CD4-positive, alpha-beta T cell (primary cell): ENCODE measurements at regions not wholly inside any gene's neighbourhood (a gene's known extent, or its start where the extent isn't known, plus 50 kb on each side); places are given as distances from the start of the nearest gene placed in this dataset.

Source experiments
- ATAC-seq: fragments of 200-7000 bp; cut with Tn5 transposase; one replicate; pipeline ENCODE4 v1.10.0; 2022; ENCODE audit warnings: mild to moderate bottlenecking; ENCODE audit not compliant: poor library complexity
- CTCF ChIA-PET: fragments of 350-600 bp; sonication (Branson Sonifier 250); formaldehyde crosslinking; loops from one replicate; lab custom pipeline; 2021; ENCODE audit warnings: antibody characterized with exemption, inconsistent platforms; lab: Charles Lee
- POLR2A ChIA-PET: fragments of 350-600 bp; sonication (Branson Sonifier 250); formaldehyde crosslinking; loops from one replicate; lab custom pipeline; 2021; ENCODE audit warnings: antibody characterized with exemption, inconsistent platforms; lab: Charles Lee
- DNase-seq, 14 experiments: peaks; one replicate each; pipeline ENCODE4 v3.0.0-alpha.2; 2013 to 2020; ENCODE audit warnings: mixed read lengths in 2 of 14
- H3K27ac ChIP-seq, 2 donors: one replicate each; pipeline versions ENCODE4 v1.5.1 to v1.7.0; 2013; ENCODE audit warnings: low read length in 2 of 2, low read depth in 1 of 2, mild to moderate bottlenecking in 1 of 2
- H3K27me3 ChIP-seq, 2 experiments: 1 replicate in 1 of 2; 2 replicates in 1 of 2; pipeline versions ENCODE4 v1.6.1 to v1.7.0; 2013; ENCODE audit warnings: low read length in 2 of 2, control low read depth in 1 of 2, mild to moderate bottlenecking in 1 of 2, moderate library complexity in 1 of 2; ENCODE audit not compliant: insufficient read depth in 2 of 2, control insufficient read depth in 1 of 2
- H3K36me3 ChIP-seq: one replicate; pipeline ENCODE4 v1.6.1; 2013; ENCODE audit warnings: low read length, control low read depth; ENCODE audit not compliant: insufficient read depth
- H3K4me1 ChIP-seq: one replicate; pipeline ENCODE4 v1.6.1; 2013; ENCODE audit warnings: low read length, control low read depth; ENCODE audit not compliant: insufficient read depth
- H3K4me3 ChIP-seq: one replicate; pipeline ENCODE4 v1.5.1; 2013; ENCODE audit warnings: mild to moderate bottlenecking, low read length, moderate library complexity
- H3K9me3 ChIP-seq, 2 experiments: 1 replicate in 1 of 2; 2 replicates in 1 of 2; pipeline versions ENCODE4 v1.6.1 to v1.7.0; 2013; ENCODE audit warnings: low read length in 2 of 2, mild to moderate bottlenecking in 2 of 2, control low read depth in 1 of 2, moderate library complexity in 1 of 2; ENCODE audit not compliant: control insufficient read depth in 1 of 2, insufficient read depth in 1 of 2
- H3K27ac Mint-ChIP-seq: one replicate; pipeline ENCODE4 v1.8.0; 2020; ENCODE audit warnings: mixed read lengths
- H3K27me3 Mint-ChIP-seq: one replicate; pipeline ENCODE4 v1.8.0; 2021; ENCODE audit warnings: mixed read lengths
- H3K36me3 Mint-ChIP-seq: one replicate; pipeline ENCODE4 v1.8.0; 2021; ENCODE audit warnings: low read depth, mixed read lengths
- H3K4me1 Mint-ChIP-seq: one replicate; pipeline ENCODE4 v1.8.0; 2021; ENCODE audit warnings: low read depth, mixed read lengths
- H3K4me3 Mint-ChIP-seq: one replicate; pipeline ENCODE4 v1.8.0; 2020; ENCODE audit warnings: mild to moderate bottlenecking, mixed read lengths
- H3K9me3 Mint-ChIP-seq: one replicate; pipeline ENCODE4 v1.8.0; 2020; ENCODE audit warnings: mixed read lengths
- CTCF ChIP-seq: fragments of 200-600 bp; IDR thresholded peaks from one replicate; pipeline ENCODE4 v1.8.0; 2022; ENCODE audit warnings: antibody characterized with exemption, mild to moderate bottlenecking
- intact Hi-C, 2 experiments: fragments of 100-400 bp; cut with DNase I in 1 of 2; cut with micrococcal nuclease in 1 of 2; formaldehyde crosslinking; loops; one replicate each; pipeline versions ENCODE4 v1.15.1 to v1.9.0; 2023 to 2025; cut with DNase I, micrococcal nuclease

GRCh38 chr10:125283836-125284614 lies 123.7 kb upstream of the CTBP2 start:
- POLR2A ChIA-PET: no interaction called here

GRCh38 chr10:125283191-125283835 lies 123.0 kb upstream of the CTBP2 start:
- Mint-ChIP-seq H3K4me3 (no peak overlapping the region), H3K27me3 (peaks cover 30% of the 10 kb centered on the region), H3K36me3 (no peaks in the 10 kb centered on the region), H3K27ac (no peak overlapping the region), H3K4me1 (no peaks in the 10 kb centered on the region), H3K9me3 (peaks cover 5% of the 10 kb centered on the region)
- H3K4me1 ChIP-seq: no peaks in the 10 kb centered on the region
- no peak for TF ChIP-seq CTCF
- ChIA-PET POLR2A (no interaction called here), CTCF (no interaction called here)
- ATAC-seq: no peak
- DNase-seq: no peak
- no peak overlapping the region for H3K4me3 ChIP-seq
- no peaks in the 10 kb centered on the region for H3K9me3 ChIP-seq
- H3K27me3 ChIP-seq: no peaks in the 10 kb centered on the region
- no peak overlapping the region for H3K27ac ChIP-seq
- no peaks in the 10 kb centered on the region for H3K36me3 ChIP-seq
- intact Hi-C loops: no loop called here

More at GRCh38 chr10:125283836-125284614, 123.7 kb upstream of the CTBP2 start:
- H3K36me3 Mint-ChIP-seq: no peaks in the 10 kb centered on the region
- H3K9me3 Mint-ChIP-seq: peaks cover 5% of the 10 kb centered on the region
- no peak overlapping the region for H3K27ac ChIP-seq
- CTCF ChIA-PET: no interaction called here
- H3K36me3 ChIP-seq: no peaks in the 10 kb centered on the region
- peaks cover 30% of the 10 kb centered on the region for H3K27me3 Mint-ChIP-seq
- no peaks in the 10 kb centered on the region for H3K4me1 ChIP-seq
- intact Hi-C loops: no loop called here
- ATAC-seq (no peak), DNase-seq (no peak)
- H3K27ac Mint-ChIP-seq: no peak overlapping the region
- no peaks in the 10 kb centered on the region for H3K9me3 ChIP-seq
- H3K27me3 ChIP-seq: no peaks in the 10 kb centered on the region
- H3K4me3 ChIP-seq: no peak overlapping the region
- H3K4me1 Mint-ChIP-seq: no peaks in the 10 kb centered on the region
- H3K4me3 Mint-ChIP-seq: no peak overlapping the region
- TF ChIP-seq CTCF: no peak

GRCh38 chr10:125281091-125281490 lies 120.7 kb upstream of the CTBP2 start:
- TF ChIP-seq CTCF: no peak
- H3K4me1 Mint-ChIP-seq: no peaks in the 10 kb centered on the region
- Histone ChIP-seq H3K27me3 (no peaks in the 10 kb centered on the region), H3K9me3 (peaks cover 0 to 6% of the 10 kb centered on the region in 2 experiments), H3K27ac (no peak overlapping the region), H3K4me1 (no peaks in the 10 kb centered on the region), H3K36me3 (no peaks in the 10 kb centered on the region), H3K4me3 (no peak overlapping the region)
- CTCF ChIA-PET: no interaction called here
- H3K4me3 Mint-ChIP-seq: no peak overlapping the region
- H3K9me3 Mint-ChIP-seq: peaks cover under 1% of the 10 kb centered on the region
- H3K27ac Mint-ChIP-seq: no peak overlapping the region
- intact Hi-C loops: no loop called here
- ATAC-seq: no peak
- DNase-seq: no peak
- H3K36me3 Mint-ChIP-seq: no peaks in the 10 kb centered on the region
- POLR2A ChIA-PET: no interaction called here
- H3K27me3 Mint-ChIP-seq: peaks cover 25% of the 10 kb centered on the region
